Nephron progenitor cell (in vitro differentiated cells): ENCODE measurements at regions not wholly inside any gene's neighbourhood (a gene's known extent, or its start where the extent isn't known, plus 50 kb on each side); places are given as distances from the start of the nearest gene placed in this dataset.
"Not testable (repeated sequence)": the region's sequence is repeated elsewhere in the genome, so short reads cannot be mapped to it uniquely, and the experiment has no call there.

Experiments used
- DNase-seq: peaks from one replicate; pipeline ENCODE4 v3.0.0; 2021
- H3K27ac Mint-ChIP-seq: 2 replicates; pipeline ENCODE4 v1.8.0; 2021; ENCODE audit warnings: mild to moderate bottlenecking, moderate library complexity, mixed read lengths
- H3K27me3 Mint-ChIP-seq: 2 replicates; pipeline ENCODE4 v1.8.0; 2021; ENCODE audit warnings: mild to moderate bottlenecking, low read depth, mixed read lengths; ENCODE audit not compliant: poor library complexity
- H3K36me3 Mint-ChIP-seq: 2 replicates; pipeline ENCODE4 v1.8.0; 2021; ENCODE audit warnings: low read depth, mixed read lengths
- H3K4me1 Mint-ChIP-seq: 2 replicates; pipeline ENCODE4 v1.8.0; 2021; ENCODE audit warnings: mixed read lengths
- H3K4me3 Mint-ChIP-seq: 2 replicates; pipeline ENCODE4 v1.8.0; 2021; ENCODE audit warnings: mild to moderate bottlenecking, moderate library complexity, mixed read lengths
- H3K9me3 Mint-ChIP-seq: 2 replicates; pipeline ENCODE4 v1.8.0; 2021; ENCODE audit warnings: mild to moderate bottlenecking, moderate library complexity, mixed read lengths
- CTCF ChIP-seq: fragments of 200-600 bp; sonication (generic); IDR thresholded peaks from 2 replicates; pipeline ENCODE4 v1.5.0; 2021; ENCODE audit warnings: antibody characterized with exemption

GRCh38 chr12:46064548-46064947 lies 74.2 kb upstream of the SCAF11 start:
- no peaks in the 10 kb centered on the region for H3K36me3 Mint-ChIP-seq
- no peak overlapping the region for H3K4me3 Mint-ChIP-seq
- no peak for DNase-seq
- H3K9me3 Mint-ChIP-seq, result peaks cover 16% of the 10 kb centered on the region
- TF ChIP-seq CTCF, result no peak
- peaks cover 3% of the 10 kb centered on the region for H3K27me3 Mint-ChIP-seq
- no peaks in the 10 kb centered on the region for H3K4me1 Mint-ChIP-seq
- no peak overlapping the region for H3K27ac Mint-ChIP-seq

- H3K36me3 Mint-ChIP-seq, H3K4me3 Mint-ChIP-seq, H3K4me1 Mint-ChIP-seq, H3K27me3 Mint-ChIP-seq, DNase-seq, H3K27ac Mint-ChIP-seq: not testable (repeated sequence)
- H3K9me3 Mint-ChIP-seq, result peaks cover 51% of the 10 kb centered on the region
Measured at GRCh38 chr12:46058697-46059096, 68.3 kb upstream of the SCAF11 start.

GRCh38 chr12:46050805-46051204 lies 60.4 kb upstream of the SCAF11 start:
- no peak for DNase-seq
- Mint-ChIP-seq H3K4me3 (no peak overlapping the region), H3K4me1 (no peaks in the 10 kb centered on the region), H3K36me3 (no peaks in the 10 kb centered on the region), H3K9me3 (peaks cover 80% of the 10 kb centered on the region), H3K27me3 (no peaks in the 10 kb centered on the region), H3K27ac (no peak overlapping the region)
- TF ChIP-seq CTCF, result no peak

GRCh38 chr12:46049665-46050064 lies 59.3 kb upstream of the SCAF11 start:
- H3K27ac Mint-ChIP-seq, result no peak overlapping the region
- no peak for TF ChIP-seq CTCF
- peaks cover 79% of the 10 kb centered on the region for H3K9me3 Mint-ChIP-seq
- no peaks in the 10 kb centered on the region for H3K36me3 Mint-ChIP-seq
- no peaks in the 10 kb centered on the region for H3K4me1 Mint-ChIP-seq
- H3K27me3 Mint-ChIP-seq, result no peaks in the 10 kb centered on the region
- no peak for DNase-seq
- H3K4me3 Mint-ChIP-seq, result no peak overlapping the region

- no peak overlapping the region for H3K4me3 Mint-ChIP-seq
- H3K4me1 Mint-ChIP-seq, result no peaks in the 10 kb centered on the region
- no peak for DNase-seq
- no peaks in the 10 kb centered on the region for H3K27me3 Mint-ChIP-seq
- H3K9me3 Mint-ChIP-seq, result peaks cover 60% of the 10 kb centered on the region
- no peaks in the 10 kb centered on the region for H3K36me3 Mint-ChIP-seq
- TF ChIP-seq CTCF, result no peak
- no peak overlapping the region for H3K27ac Mint-ChIP-seq
Measured at GRCh38 chr12:46046436-46046835, 56.1 kb upstream of the SCAF11 start.

GRCh38 chr12:46043972-46044520 lies 53.7 kb upstream of the SCAF11 start:
- TF ChIP-seq CTCF, result no peak
- Mint-ChIP-seq H3K4me1 (no peaks in the 10 kb centered on the region), H3K27me3 (no peaks in the 10 kb centered on the region), H3K36me3 (no peaks in the 10 kb centered on the region), H3K9me3 (peaks cover 56% of the 10 kb centered on the region), H3K27ac (no peak overlapping the region), H3K4me3 (no peak overlapping the region)
- no peak for DNase-seq
